SIG-M5 treated with dmso at 0.1 percent for 504 hours (cell line): ENCODE measurements at regions not wholly inside any gene's neighbourhood (a gene's known extent, or its start where the extent isn't known, plus 50 kb on each side); places are given as distances from the start of the nearest gene placed in this dataset.

Experiments
- DNase-seq: peaks from one replicate; lab custom pipeline; 2025; ENCODE audit not compliant: unreplicated experiment; lab: John Stamatoyannopoulos, UW

DNA sequence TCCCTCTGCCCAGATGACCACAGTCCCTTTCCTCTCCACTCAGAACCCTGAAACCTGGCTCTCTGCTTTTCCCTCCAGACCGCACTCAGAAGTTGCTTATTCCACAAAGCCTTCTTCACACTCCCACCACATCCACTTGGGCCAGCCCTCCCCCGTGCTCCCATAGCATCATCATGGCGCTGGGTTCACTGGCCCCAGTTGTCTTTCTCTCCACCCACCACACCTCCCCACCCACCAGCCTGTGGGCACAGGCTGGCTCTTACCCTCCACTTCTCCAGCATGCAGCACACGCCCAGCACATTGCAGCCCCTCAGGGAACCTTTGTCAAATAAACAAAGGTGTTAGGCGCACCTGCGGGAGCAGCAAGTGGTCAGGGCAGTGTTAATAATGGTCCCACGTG lies 130.0 kb downstream of the KATNIP start:
- DNase-seq: no peak

DNA sequence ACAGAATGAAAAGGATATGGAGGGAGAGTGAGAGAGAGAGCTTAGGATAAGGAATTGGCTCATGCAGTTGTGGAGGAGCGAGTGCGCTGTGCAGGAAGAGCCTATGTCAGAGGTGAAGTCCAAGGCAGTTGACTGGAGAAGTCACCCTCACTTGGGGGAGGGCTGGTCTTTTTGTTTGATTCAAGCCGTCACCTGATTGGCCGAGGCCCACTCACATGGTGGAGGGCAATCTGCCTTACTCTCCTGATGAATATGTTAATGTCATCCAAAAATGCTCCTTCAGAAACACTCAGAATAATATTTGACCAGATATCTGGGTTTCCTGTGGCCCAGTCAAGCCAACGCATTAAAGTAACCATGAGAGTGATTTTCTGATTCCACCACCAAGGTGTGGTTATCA lies 131.7 kb downstream of the KATNIP start:
- DNase-seq: no peak

DNA sequence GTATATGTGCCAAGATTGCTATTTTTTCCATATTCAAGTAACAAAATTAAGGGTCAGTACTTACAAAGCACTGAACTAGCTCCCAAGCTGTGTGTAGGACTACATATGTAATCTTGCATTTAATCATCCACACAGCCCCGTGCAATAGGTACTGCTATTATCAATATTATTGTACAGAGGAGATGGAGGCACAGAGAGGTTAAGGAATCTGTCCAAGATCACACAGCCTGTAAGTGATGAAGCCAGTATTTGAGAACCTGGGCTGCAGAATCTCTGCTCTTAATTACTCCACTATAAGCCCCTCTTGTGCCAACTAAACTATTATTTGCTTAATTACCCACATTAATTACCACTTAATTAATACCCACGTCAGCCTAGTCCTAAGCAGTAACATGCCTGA lies 134.1 kb downstream of the KATNIP start:
- DNase-seq: no peak

DNA sequence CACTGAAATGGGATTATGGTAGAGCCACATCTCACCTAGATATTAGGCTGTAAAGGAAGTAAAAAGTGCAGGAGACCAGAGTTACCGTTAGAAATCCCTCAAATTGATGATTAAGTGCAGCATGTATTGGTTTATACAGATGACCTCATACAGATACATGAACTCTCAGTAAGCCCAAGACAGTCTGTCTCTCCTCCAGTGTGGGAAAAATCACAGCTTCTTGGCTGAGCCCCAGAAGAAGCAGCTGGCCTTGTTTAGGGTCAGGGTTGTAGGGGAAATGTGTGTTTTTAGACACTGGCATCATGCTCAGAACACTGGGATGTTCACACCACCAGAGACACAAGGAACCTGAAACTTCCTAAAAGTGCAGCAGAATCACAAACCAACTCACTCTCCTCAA lies 135.9 kb downstream of the KATNIP start:
- no peak for DNase-seq

DNA sequence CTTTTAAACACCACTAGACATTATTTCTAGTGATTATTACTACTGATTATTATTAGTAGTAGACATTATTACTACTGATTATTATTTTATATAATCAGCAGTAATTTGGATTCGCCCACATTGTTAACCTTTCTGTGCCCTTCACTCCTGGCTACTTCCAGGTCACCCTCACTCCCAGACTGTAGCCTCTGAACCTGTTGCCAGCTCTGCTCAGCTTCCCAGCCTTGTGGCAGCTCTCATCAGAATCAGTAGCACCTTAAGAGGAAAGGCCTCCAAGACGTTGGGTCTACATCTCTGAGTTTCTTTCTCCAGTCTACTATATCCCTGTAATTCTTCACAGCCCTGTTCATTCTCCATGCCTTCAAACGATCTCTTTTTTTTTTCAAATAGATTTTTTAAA lies 137.0 kb downstream of the KATNIP start:
- no peak for DNase-seq

DNA sequence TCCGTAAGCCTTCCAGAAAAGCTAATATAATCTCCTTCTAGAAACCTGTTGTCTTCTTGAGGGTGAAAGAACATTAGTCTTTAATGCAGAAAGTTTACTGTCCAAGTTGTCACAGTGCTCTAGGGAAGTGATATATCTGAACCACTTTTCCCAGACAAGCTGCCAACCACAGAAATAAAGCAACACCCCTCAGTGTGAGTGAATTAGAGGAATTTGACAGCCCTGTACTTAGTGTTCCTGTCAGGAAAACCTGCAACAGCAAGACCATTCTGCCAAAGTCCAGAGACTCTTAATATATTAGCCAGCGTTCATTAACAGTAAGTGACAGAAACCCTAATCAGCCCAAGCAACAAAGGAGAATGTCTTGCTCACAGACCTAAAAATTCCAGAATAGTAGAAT lies 137.7 kb downstream of the KATNIP start:
- DNase-seq: no peak

DNA sequence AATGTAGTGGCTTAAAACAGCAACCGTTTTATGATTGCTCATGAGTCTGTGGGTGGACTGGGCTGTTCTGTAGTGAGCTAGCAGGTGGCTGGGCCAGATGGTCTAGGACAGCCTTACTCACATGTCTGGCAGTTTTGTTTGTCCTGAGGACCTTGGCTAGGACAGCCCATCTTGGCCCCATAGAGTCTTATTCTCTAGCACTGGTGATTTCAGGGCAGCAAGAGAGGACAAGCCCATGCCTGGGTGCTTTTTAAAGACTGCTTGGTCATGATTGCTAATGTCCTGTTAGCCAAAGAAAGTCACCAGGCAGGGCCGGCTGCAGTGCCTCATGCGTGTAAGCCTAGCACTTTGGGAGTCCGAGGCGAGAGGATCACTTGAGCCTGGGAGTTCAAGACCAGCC lies 139.8 kb downstream of the KATNIP start:
- DNase-seq: no peak

DNA sequence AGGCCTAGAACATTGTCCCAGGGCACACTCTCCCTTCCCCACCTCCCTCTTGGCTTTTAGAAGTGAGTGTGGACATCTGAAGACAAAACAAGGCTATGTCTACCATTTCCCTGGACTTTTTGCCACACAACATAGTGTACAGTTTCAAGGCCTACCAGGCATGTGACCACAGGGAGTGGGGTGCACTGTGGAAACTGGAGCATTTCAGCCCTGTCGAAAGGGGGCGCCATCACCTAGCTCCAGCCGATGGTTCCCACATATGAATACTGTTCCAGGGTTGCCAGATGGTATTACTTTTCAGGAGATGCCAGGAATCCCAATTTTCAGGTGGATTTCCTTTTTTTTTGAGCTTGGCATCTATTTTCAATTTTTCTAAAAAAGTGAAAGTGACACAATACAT lies 140.7 kb downstream of the KATNIP start:
- peak; percentile 37 for DNase-seq

DNA sequence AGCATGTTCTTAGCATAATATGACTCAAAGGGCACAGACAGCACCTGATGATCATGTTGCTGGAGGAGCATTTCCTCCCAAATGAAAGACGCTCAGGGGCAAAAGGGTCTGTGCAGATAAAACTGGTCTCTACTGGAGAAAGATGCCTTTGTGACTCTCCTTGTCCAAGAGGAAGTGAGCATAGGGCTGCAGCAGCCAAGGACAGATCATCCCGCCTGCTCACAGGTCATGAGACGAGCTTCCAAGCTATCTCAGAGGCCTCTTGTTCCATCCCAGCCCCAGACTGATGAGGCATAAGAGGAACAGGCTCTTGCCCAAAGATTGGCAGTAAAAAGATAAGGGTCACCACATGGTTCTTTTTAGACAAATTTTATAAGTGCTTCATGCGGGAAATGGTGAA lies 141.8 kb downstream of the KATNIP start:
- DNase-seq: no peak

DNA sequence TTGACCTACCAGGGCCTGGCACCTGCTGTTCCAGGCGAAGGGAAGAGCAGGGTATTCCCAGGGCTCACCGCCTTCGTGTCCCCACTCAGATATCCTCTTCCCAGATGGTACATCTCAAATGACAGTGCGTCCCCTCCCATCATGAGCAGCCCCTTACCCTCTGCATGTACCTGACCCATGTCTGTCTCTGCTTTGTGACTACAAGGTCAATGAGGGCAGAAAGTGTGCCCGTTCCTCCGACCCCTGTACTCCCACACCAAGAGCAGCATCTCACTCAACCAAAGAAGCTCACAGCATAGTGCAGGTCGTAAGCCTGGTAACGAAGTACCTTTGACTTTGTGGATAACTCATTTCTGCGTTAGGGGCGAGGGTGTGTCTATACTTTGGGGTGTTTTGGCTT lies 142.6 kb downstream of the KATNIP start:
- DNase-seq: no peak

DNA sequence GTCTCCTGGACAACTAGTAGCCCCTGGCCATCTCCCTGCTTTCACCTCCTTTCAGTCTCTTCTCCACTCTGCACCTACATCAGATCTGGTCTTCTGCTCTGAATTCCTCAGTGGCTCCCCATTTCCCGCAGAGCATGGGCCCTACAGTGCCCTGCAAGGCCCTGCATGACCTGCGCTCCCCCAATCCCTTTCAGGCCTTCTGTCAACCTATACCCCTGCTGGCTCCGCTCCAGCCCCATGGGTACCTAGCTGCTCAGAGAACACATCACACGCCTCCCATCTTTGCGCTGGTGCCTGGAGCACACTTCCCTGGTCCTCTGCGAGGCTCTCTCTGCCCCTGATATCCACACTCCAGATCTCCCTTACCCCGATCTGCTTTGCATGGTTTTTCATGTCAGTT lies 145.2 kb downstream of the KATNIP start:
- DNase-seq: no peak

DNA sequence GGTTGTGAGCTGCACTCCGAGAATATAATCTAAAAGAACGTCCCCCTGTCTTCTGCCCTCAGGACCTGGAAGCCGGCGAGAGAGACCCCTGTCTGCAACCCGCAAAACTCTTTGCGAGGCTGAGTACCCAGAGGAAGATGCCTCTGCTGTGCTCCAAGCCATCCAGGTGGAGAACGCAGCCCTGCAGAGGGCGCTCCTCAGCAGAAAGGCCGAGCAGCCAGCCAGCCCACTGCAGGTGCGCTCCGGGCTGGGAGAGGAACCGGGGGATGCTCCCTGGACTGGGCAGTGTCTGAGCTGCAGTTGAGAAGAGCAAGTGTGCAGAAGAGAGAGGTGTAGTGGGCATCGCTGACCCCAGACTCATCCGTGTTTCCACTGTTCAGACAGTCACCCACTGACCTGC lies 148.3 kb downstream of the KATNIP start:
- no peak for DNase-seq

DNA sequence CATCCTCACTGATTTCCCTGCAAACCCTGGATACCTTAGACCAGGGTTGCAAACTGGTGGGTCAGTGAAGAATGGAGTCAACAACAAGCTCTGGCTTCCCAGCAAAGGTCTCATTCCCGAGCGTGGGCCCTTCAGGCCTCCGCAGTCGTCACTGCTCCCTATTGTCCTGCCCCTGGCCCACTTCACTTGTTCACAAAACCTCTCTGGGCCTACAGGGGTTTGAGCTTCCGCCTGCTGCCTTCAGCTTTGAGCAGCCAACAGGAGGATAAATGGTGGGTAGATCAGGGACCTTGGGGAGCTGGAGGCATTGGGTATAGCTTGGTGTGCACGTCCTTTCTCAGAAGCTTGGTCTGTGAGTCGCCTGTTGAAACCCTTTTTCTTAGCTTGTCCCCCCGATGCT lies 148.8 kb downstream of the KATNIP start:
- no peak for DNase-seq

DNA sequence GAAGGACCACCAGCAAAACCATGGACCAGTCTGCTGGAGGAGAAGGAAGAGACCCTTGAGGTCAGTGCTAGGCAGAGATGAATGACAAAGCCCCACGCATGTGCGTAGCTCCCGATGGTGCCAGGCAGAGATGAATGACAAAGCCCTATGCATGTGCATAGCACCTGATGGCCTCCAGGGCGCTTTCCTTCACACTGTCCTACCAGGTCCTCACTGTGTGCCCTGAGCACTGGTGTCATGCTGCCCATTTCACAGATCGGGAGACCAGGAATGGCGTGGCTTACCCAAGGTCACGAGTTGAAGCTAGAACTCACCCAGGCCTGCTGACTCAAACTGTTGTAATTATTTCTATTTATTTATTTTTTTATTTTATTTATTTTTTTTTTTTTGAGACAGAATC lies 149.6 kb downstream of the KATNIP start:
- no peak for DNase-seq

DNA sequence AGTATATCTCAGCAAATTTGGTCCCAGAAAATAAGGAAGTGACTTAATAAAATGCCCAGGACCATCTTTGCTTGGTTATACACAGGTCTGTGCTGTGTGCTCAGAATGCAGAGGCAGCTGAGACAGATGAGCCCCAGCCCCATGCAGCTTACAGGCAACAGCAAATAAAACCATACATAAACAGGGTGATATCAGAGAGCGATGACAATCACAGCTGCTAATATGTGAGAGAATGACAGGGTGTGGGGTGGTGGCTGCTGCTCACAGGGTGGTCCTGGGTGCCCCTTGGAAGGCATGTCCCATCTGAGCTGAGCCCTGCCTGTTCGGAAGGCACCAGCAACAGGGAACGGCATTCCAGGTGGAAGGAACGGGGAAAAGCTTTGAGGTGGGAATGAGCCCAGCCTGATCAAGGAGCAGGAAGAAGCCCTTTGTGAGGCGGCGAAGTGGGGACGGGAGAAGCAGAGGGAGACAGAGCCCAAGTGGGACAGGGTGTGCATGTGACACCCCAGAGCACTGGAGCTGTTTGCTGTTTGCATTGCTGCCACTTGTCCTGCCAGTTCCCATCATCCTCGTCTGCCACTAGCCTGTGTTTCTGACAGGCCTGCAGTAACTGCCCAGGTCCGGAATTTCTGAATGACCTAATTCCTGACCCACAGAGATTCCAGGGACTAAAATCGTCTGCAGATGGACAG lies 150.5 kb downstream of the KATNIP start:
- DNase-seq: no peak

DNA sequence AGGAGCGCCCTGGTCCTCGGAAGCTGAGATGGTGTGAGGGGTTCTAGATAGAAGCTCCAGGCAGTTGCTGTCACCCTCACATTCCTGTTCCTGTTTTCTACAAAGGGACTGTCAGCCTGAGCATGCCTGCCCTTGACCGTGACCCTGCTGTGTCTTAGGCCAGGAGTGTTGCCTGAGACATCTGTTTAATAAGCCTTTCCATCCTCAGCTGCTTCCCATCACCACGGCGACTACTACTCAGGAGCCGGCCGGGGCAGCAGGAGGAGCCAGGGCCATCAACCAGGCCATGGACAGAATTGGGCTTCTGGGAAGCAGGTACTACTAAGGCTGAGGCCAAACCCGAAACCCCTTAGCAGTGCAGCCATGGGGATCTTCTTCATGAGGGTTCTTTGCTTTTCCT lies 151.4 kb downstream of the KATNIP start:
- DNase-seq: no peak

DNA sequence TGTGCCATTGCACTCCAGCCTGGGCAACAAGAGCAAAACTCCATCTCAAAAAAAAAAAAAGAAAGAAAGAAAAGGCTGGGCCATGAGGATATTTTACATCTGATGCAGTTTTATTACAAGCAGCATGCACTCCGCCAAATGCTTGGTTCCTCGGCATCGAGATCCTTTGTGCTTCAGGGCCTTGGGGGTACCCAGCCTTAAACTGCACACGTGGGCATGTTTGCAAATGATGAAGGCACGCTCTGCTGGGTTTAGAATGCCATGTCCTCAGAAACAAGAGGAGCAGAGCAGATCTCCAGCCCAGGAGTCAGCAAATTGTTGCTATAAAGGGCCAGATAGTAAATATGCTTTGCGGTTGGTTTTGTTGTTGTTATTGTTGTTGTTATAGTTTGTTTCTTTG lies 153.2 kb downstream of the KATNIP start:
- no peak for DNase-seq

DNA sequence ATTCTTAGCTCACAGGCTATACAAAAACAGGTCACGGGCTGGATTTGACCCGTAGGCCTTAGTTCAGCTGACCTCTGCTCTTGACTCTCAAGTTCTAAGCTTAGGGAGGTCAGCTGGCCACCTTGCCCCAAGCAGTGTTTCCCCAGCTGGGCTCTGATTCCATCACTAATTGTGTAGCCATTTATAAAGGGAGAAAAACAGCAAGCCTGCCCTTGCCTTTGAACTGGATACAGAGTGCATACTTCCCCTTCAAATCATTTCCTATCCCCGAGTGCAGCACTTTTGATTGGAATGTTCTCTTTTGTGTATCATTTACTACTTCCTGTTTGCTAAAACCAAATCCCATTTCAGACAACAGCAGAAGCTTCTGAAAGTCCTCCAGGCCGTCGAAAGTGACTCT lies 153.6 kb downstream of the KATNIP start:
- no peak for DNase-seq

DNA sequence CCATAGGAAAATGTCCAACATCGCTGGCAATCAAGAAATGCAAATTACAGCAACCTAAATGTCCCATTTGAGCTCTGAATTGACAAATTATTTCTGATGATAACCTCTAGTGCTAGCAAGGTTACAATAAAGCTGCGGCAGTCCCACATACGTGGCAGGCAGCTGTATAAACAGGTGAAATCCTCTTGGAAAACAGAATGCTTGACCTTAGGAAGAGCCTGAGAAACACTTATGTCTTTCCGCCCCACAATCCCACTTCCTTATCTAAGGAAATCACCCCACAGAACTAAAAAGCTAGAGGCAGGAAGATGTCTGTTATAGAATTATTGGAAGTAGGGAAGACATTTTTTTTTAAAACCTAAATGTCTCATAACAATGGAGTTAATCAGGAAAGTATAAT lies 154.3 kb downstream of the KATNIP start:
- no peak for DNase-seq

DNA sequence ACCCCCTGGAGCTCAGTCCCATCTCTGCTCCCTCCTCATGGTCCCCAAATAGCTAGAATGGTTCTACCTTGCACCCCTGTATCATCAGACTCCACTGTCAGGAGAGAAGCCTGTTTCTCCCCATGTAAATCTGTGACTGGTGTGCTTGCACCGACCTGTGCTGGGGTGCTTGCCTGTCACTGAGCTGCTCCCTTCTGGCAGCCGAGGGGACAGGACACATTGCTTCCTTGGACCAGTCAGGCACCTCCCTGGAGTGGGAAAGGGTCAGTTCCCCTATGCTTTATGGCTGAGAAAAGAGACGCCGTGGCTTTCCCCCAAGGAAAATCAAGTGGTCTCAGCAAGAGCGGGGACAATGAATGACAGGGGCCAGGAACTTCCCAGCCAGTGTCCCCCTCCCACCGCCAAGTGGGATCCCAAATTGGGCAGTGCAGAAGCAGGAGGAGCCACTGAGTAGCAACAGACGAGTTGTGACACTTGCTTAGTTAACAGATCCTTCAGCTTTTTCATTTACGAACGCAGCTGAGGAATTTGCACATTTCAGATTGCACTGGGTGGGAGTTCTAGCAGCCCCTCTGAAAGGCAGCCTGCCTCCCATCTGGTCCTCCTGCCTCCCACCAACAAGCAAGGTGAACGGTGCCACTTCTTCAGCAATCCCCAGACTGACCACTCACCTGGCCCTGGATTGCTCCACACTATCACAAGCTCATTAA lies 156.4 kb downstream of the KATNIP start:
- DNase-seq: no peak

DNA sequence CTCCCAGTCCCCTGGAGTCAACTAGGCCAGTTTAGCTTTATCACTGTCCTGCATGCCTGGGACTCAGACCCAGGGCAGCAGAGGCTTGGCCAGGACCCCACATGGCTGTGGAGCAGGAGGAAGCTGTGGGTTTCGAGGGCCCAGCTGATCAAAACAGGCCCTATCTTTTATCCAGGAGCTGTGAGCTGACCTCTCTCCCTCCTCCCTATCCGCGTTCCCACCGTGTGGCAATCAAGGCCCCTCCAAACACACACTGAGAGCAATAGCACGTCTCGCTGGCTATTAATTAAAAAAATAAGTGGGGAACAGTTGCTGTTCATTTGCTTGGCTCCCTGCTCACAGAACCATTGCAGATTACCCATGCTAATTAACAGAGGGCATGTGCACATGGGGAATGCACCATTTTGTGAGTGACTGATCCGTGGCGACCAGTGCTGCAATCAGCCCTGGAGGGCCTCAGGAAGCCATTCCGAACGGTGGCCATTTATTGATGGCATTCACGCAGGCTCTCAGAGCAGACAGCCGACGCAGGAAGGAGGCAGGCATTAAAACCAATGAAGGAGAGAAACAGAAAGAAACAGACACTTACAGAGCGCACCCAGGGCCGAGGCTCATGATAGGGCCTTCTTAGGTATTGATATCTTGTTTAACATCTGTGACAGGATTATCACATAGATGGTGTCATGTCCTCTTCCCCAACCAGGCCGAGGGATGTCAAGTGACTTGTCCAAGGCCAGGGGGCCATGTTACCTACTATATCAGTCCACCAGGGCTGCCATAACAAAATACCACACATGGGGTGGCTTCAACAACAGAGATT lies 157.1 kb downstream of the KATNIP start:
- DNase-seq: no peak

DNA sequence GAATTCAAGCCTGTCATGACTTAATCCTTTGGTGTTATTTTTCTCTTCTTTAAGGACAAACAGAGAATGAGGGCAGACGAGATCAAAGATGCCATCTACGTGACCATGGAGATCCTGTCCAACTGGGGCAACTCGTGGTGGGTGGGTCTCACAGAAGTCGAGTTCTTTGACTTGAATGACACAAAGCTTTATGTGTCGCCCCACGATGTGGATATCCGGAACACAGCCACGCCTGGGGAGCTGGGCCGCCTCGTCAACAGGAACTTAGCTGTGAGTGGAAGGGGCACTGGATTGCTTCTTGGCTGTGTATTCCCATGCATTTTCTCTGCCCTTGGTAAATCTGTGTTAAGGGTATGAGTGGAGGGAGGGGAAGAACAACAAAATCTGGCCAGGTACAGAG lies 158.7 kb downstream of the KATNIP start:
- DNase-seq: no peak
